ENCODE measurements at regions not wholly inside any gene's neighbourhood (a gene's known extent, or its start where the extent isn't known, plus 50 kb on each side); places are given as distances from the start of the nearest gene placed in this dataset.

- Histone ChIP-seq H3K4me2 (ENCODE audit: low read length) (no peak overlapping the region), H3K36me3 (ENCODE audit: control insufficient read depth in 1 of 2, insufficient read depth in 2 of 2, low read length in 2 of 2) (no peaks in the 10 kb centered on the region), H3K27ac (ENCODE audit: low read depth, low read length) (no peak overlapping the region), H3K9me2 (ENCODE audit: insufficient read depth) (no peaks in the 10 kb centered on the region), H3K4me1 (ENCODE audit: control insufficient read depth in 1 of 2, insufficient read depth in 2 of 2, low read length in 2 of 2) (no peaks in the 10 kb centered on the region), H2AFZ (ENCODE audit: low read depth, low read length, poor library complexity, severe bottlenecking) (no peak overlapping the region), H3K9me3 (ENCODE audit: control insufficient read depth in 1 of 2, insufficient read depth in 1 of 2, low read depth in 1 of 2, low read length in 2 of 2) (peaks cover 7 to 9% of the 10 kb centered on the region in 2 experiments; a peak in 2 of 4 replicates), H3K27me3 (ENCODE audit: insufficient read depth, low read length) (no peaks in the 10 kb centered on the region), H3K4me3 (replicated peaks in 1 of 2; ENCODE audit: low read depth in 1 of 2, low read length in 2 of 2) (no peak overlapping the region), H4K20me1 (ENCODE audit: insufficient read depth) (no peaks in the 10 kb centered on the region), H3K9ac (ENCODE audit: low read length) (no peak overlapping the region), H3K79me2 (ENCODE audit: insufficient read depth, low read length) (no peaks in the 10 kb centered on the region)
- ChIA-PET CTCF (no interaction called here), POLR2A (no interaction called here), RAD21 (ENCODE audit: low non-redundant PET in 1 of 2, low total read pairs in 2 of 2, uncharacterized antibody in 2 of 2, unreplicated experiment in 2 of 2) (no interaction called here)
- DNase-seq (ENCODE audit: low read depth, low spot score) = no peak
- BruUV-seq (replicated peaks) = no TSS peak
- no peak for ATAC-seq
- intact Hi-C loops (cut with micrococcal nuclease) = no loop called here
- TF ChIP-seq EZH2phosphoT487 (IDR thresholded peaks at IDR 0.05; ENCODE audit: borderline replicate concordance) (no peak), SRF (IDR thresholded peaks at IDR 0.05; ENCODE audit: low read depth) (no peak), CEBPB (IDR thresholded peaks at IDR 0.05; ENCODE audit: low read depth) (no peak), EZH2 (IDR thresholded peaks at IDR 0.05) (no peak), YY1 (IDR thresholded peaks at IDR 0.05; ENCODE audit: extremely low read depth, insufficient replicate concordance, low read depth, low read length) (no peak), ZBTB33 (IDR thresholded peaks at IDR 0.05; ENCODE audit: extremely low read depth, insufficient replicate concordance, low read length) (no peak), POLR2AphosphoS5 (IDR thresholded peaks at IDR 0.05; ENCODE audit: low read depth, low read length) (no peak), ELF1 (IDR thresholded peaks at IDR 0.05; ENCODE audit: borderline replicate concordance, low read depth) (no peak), FOSL1 (IDR thresholded peaks at IDR 0.05; ENCODE audit: low read depth) (no peak), EGR1 (IDR thresholded peaks at IDR 0.05; ENCODE audit: low read depth) (no peak), MAX (IDR thresholded peaks at IDR 0.05) (no peak), JUND (IDR thresholded peaks at IDR 0.05) (no peak), TCF7L2 (IDR thresholded peaks at IDR 0.05; ENCODE audit: borderline replicate concordance, extremely low read depth, insufficient read depth, insufficient read length) (no peak), REST (IDR thresholded peaks at IDR 0.05; ENCODE audit: low read depth) (no peak), ZFX (IDR thresholded peaks at IDR 0.05) (no peak), SIN3A (IDR thresholded peaks at IDR 0.05; ENCODE audit: low read depth) (no peak), POLR2A (IDR thresholded peaks at IDR 0.05; ENCODE audit: borderline replicate concordance, extremely low read depth, insufficient read depth, insufficient read length) (no peak), RAD21 (IDR thresholded peaks at IDR 0.05; ENCODE audit: low read depth) (no peak)
Observed at GRCh38 chr2:22513563-22513962, 871.4 kb upstream of the KLHL29 start.
